Fibroblast of lung (primary cell): ENCODE measurements at regions not wholly inside any gene's neighbourhood (a gene's known extent, or its start where the extent isn't known, plus 50 kb on each side); places are given as distances from the start of the nearest gene placed in this dataset.
"Not testable (repeated sequence)": the region's sequence is repeated elsewhere in the genome, so short reads cannot be mapped to it uniquely, and the experiment has no call there.

Experiments
- DNase-seq, 2 donors: peaks; one replicate each; pipeline versions ENCODE4 v3.0.0 to v3.0.0-alpha.2; 2010; ENCODE audit warnings: low read depth in 2 of 2
- H2AFZ ChIP-seq: 2 replicates; pipeline ENCODE4 v1.5.1; 2012; ENCODE audit warnings: low read length, control low read depth, inconsistent platforms
- H3K27ac ChIP-seq: 2 replicates; pipeline ENCODE4 v1.5.1; 2011; ENCODE audit warnings: low read length, control low read depth; ENCODE audit not compliant: insufficient read depth
- H3K27me3 ChIP-seq: 2 replicates; pipeline ENCODE4 v1.5.1; 2011; ENCODE audit warnings: mild to moderate bottlenecking, low read length; ENCODE audit not compliant: control insufficient read depth, insufficient read depth
- H3K36me3 ChIP-seq: 2 replicates; pipeline ENCODE4 v1.5.1; 2011; ENCODE audit warnings: low read length; ENCODE audit not compliant: control insufficient read depth, insufficient read depth
- H3K4me1 ChIP-seq: 2 replicates; pipeline ENCODE4 v1.5.1; 2011; ENCODE audit warnings: low read length; ENCODE audit not compliant: control insufficient read depth, insufficient read depth; ENCODE audit errors: extremely low read depth
- H3K4me2 ChIP-seq: 2 replicates; pipeline ENCODE4 v1.5.1; 2011; ENCODE audit warnings: low read length, control low read depth; ENCODE audit not compliant: insufficient read depth; ENCODE audit errors: extremely low read depth
- H3K4me3 ChIP-seq, 4 experiments: fragments of 200-600 bp in 1 of 4; sonication (generic) in 1 of 4; replicated peaks in 1 of 4; 2 replicates each; pipeline ENCODE4 v1.5.1; 2011 to 2016; ENCODE audit warnings: low read length in 4 of 4, low read depth in 3 of 4, mild to moderate bottlenecking in 3 of 4, control low read depth in 2 of 4, inconsistent platforms in 1 of 4, mixed read lengths in 1 of 4; ENCODE audit not compliant: insufficient read depth in 1 of 4; ENCODE audit errors: control extremely low read depth in 1 of 4
- H3K79me2 ChIP-seq: 2 replicates; pipeline ENCODE4 v1.5.1; 2012; ENCODE audit warnings: mild to moderate bottlenecking, low read length, inconsistent platforms; ENCODE audit not compliant: control insufficient read depth, insufficient read depth
- H3K9ac ChIP-seq: 2 replicates; pipeline ENCODE4 v1.5.1; 2011; ENCODE audit warnings: mild to moderate bottlenecking, low read length, control low read depth; ENCODE audit not compliant: insufficient read depth
- H3K9me3 ChIP-seq: 2 replicates; pipeline ENCODE4 v1.5.1; 2012; ENCODE audit warnings: low read depth, low read length; ENCODE audit not compliant: control insufficient read depth, insufficient read depth
- H4K20me1 ChIP-seq: 2 replicates; pipeline ENCODE4 v1.5.1; 2011; ENCODE audit warnings: low read length; ENCODE audit not compliant: control insufficient read depth, insufficient read depth; ENCODE audit errors: extremely low read depth
- EZH2 ChIP-seq: IDR thresholded peaks from 2 replicates; pipeline ENCODE4 v1.5.1; 2012; ENCODE audit warnings: low read length, control low read depth, mild to moderate bottlenecking; ENCODE audit errors: missing control alignments
- TF ChIP-seq, protein P1 (sequence below), 2 donors: IDR thresholded peaks in 1 of 2; conservative IDR thresholded peaks in 1 of 2; 1 replicate in 1 of 2; 2 replicates in 1 of 2; pipeline ENCODE4 v1.5.1; 2011 to 2012; ENCODE audit warnings: low read length in 2 of 2, control low read depth in 1 of 2, inconsistent platforms in 1 of 2, low read depth in 1 of 2, mild to moderate bottlenecking in 1 of 2

DNA sequence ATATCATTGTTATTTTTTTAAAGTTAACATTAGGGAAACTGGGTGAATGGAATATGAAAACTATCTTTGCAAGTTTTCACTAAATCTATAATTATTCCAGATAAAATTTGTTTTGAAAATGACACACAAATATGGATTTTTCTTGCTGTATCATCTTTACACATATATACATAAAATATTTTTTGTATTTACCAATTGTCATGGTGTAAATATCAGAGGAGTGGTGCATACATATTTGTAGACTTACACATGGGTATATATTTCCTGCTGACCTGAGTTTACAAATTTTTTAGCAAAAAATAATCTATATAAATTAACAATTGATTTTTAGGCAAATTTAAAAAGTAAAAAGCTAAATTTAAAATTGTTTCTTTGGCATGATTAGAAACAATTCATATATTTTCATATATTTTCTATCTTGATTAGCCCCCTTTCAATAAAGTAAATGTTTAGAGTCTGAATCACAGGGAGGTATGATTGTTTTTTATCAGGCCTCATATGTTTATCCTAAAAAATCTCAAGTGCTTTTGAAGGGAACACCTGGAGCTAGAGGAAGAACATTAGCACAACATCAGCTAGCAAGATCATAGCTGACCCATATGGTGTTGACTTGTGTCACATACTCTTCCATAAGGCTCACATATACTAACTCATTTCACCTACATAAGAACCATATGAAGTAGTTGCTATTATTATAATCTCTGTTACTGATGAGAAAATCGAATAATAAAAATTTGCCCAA lies 671.8 kb upstream of the GJE1 start:
- no peak overlapping the region for H3K9ac ChIP-seq
- H4K20me1 ChIP-seq, result no peaks in the 10 kb centered on the region
- no peaks in the 10 kb centered on the region for H3K79me2 ChIP-seq
- no peak overlapping the region for H3K4me2 ChIP-seq
- TF ChIP-seq EZH2, result no peak
- TF ChIP-seq, protein P1, sequence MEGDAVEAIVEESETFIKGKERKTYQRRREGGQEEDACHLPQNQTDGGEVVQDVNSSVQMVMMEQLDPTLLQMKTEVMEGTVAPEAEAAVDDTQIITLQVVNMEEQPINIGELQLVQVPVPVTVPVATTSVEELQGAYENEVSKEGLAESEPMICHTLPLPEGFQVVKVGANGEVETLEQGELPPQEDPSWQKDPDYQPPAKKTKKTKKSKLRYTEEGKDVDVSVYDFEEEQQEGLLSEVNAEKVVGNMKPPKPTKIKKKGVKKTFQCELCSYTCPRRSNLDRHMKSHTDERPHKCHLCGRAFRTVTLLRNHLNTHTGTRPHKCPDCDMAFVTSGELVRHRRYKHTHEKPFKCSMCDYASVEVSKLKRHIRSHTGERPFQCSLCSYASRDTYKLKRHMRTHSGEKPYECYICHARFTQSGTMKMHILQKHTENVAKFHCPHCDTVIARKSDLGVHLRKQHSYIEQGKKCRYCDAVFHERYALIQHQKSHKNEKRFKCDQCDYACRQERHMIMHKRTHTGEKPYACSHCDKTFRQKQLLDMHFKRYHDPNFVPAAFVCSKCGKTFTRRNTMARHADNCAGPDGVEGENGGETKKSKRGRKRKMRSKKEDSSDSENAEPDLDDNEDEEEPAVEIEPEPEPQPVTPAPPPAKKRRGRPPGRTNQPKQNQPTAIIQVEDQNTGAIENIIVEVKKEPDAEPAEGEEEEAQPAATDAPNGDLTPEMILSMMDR (conservative IDR thresholded peaks at IDR 0.05 in 1 of 2, IDR thresholded peaks at IDR 0.05 in 1 of 2; ENCODE audit: low read depth in 1 of 2, low read length in 2 of 2), result no peak
- H3K9me3 ChIP-seq, result no peaks in the 10 kb centered on the region
- no peak overlapping the region for H3K4me3 ChIP-seq
- no peaks in the 10 kb centered on the region for H3K36me3 ChIP-seq
- peaks cover 4% of the 10 kb centered on the region for H3K4me1 ChIP-seq
- no peak overlapping the region for H2AFZ ChIP-seq
- H3K27me3 ChIP-seq, result no peaks in the 10 kb centered on the region
- no peak for DNase-seq
- H3K27ac ChIP-seq, result no peak overlapping the region

DNA sequence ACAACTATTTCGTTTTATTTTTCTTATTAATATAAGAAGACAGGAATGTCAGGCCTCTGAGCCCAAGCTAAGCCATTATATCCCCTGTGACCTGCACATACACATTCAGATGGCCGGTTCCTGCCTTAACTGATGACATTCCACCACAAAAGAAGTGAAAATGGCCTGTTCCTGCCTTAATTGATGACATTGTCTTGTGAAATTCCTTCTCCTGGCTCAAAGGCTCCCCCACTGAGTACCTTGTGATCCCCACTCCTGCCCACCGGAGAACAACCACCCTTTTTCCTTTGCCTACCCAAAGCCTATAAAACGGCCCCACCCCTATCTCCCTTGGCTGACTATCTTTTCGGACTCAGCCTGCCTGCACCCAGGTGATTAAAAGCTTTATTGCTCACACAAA lies 672.5 kb upstream of the GJE1 start:
- H3K4me1 ChIP-seq, H4K20me1 ChIP-seq, H3K4me2 ChIP-seq, DNase-seq, H2AFZ ChIP-seq, H3K27me3 ChIP-seq, H3K4me3 ChIP-seq, H3K36me3 ChIP-seq, H3K9me3 ChIP-seq, H3K27ac ChIP-seq, H3K79me2 ChIP-seq, H3K9ac ChIP-seq: not testable (repeated sequence)

- H3K27ac ChIP-seq, H3K27me3 ChIP-seq, DNase-seq, H3K4me2 ChIP-seq, H4K20me1 ChIP-seq, H3K79me2 ChIP-seq, H3K9ac ChIP-seq, H3K9me3 ChIP-seq, H3K4me1 ChIP-seq, H2AFZ ChIP-seq, H3K36me3 ChIP-seq, H3K4me3 ChIP-seq: not testable (repeated sequence)
These were observed 674.7 kb upstream of the GJE1 start for GRCh38 chr6:141457984-141458383.

DNA sequence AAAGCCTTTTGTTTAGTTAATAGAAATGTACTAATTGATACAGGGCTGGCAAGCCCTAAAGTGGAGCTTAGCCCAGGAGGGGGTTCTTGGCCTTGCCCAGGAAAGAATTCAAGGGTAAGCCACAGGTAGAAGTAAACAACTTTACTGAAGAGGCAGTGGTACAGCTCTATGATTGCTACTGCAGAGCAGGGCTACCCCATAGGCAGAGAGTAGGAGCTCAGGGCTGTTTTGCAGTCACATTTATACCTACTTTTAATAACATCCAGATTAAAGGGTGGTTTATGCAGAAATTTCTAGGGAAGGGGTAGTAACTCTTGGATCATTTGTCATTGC lies 680.4 kb upstream of the GJE1 start:
- peak overlapping the region; percentile 8 for H3K27ac ChIP-seq
- TF ChIP-seq, protein P1 (conservative IDR thresholded peaks at IDR 0.05 in 1 of 2, IDR thresholded peaks at IDR 0.05 in 1 of 2; ENCODE audit: low read depth in 1 of 2, low read length in 2 of 2), result no peak
- TF ChIP-seq EZH2, result no peak
- no peaks in the 10 kb centered on the region for H3K27me3 ChIP-seq
- DNase-seq, result no peak
- no peaks in the 10 kb centered on the region for H3K36me3 ChIP-seq
- H3K4me2 ChIP-seq, result no peak overlapping the region
- H3K4me1 ChIP-seq, result peaks cover 3% of the 10 kb centered on the region
- H3K79me2 ChIP-seq, result no peaks in the 10 kb centered on the region
- H3K9ac ChIP-seq, result no peak overlapping the region
- H2AFZ ChIP-seq, result no peak overlapping the region
- no peak overlapping the region for H3K4me3 ChIP-seq
- no peaks in the 10 kb centered on the region for H4K20me1 ChIP-seq
- H3K9me3 ChIP-seq, result no peaks in the 10 kb centered on the region
